HG03565 (cell line): ENCODE measurements at regions not wholly inside any gene's neighbourhood (a gene's known extent, or its start where the extent isn't known, plus 50 kb on each side); places are given as distances from the start of the nearest gene placed in this dataset.

ENCODE experiments used
- ATAC-seq: cut with Tn5 transposase; IDR thresholded peaks from one replicate; pipeline ENCODE4 v1.9.1; 2021; ENCODE audit warnings: mild to moderate bottlenecking, moderate library complexity; ENCODE audit not compliant: unreplicated experiment

DNA sequence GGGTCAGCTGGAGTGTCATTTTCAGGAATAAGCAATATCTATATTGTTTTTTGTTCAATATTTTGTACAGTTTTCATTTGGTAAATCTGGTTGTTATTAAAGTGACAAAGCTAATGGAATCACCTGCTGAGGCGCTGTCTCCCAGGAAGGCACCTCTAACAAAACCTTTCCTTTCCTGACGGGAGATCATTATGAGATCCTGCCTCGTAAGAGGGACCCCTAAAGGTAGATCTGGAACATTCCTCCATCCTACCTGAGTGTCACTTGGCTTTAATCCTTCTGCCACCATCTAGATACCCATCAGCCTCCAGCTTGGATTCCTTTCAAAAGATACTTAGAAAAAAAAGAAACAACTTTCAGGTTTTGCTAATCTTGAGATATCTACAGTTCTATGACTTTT is 157.7 kb downstream of the FAT3 start:
- ATAC-seq = no peak

DNA sequence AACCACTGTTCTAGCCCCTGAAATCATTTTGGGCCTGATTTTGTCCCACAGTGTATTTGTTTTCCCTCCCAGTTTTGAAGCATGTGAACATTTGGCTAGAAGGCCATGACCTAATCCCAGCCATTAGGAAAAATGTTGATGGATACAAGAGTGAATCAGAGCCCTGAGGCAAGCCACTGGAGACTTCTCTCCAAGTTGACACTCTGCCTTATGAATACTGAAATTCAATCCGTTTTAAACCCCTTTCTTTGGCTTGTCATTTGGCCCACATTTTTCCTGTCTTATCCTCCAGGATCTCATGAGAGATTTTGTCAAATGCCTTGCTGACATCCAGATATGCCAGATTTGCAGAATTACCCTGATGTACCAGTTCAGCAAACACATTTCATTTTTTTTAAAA is 158.8 kb downstream of the FAT3 start:
- ATAC-seq = no peak

DNA sequence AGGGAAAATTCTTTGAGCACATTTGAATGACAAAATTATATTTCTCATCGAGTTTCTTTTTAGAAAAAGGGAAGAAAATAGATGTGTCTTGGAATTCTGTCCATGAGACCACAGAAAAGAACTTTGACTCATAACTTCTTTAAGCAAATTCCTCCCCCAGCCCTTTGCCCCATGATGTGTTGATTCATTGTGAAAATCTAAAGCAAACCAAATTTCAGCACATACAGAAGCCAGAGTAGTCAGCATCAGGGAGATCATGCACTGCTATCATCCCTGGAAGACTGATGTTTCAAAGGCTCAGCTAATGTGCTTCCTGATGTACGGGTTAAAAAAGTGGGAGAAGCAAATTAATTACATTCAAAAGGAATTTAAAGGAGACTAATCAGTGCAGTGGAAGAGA is 159.7 kb downstream of the FAT3 start:
- no peak for ATAC-seq

DNA sequence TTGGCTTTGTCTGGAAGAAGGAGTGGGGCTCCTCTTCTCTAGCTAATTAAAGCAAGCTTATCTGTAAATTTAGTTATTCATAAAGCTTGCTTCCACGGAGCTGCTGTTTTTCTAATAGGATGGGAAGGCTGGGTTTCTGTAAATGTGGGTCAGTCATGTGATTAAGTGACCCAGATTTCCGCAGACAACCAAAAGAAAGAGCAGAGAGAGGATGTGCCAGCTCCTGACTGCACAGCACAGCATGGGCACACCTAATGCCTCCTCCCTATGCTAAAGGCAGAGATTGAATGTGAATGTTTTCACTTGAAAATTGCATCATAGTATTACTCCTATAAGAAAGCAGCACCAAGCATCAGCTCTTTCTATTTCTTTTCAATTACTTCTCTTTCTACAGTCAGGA is 160.2 kb downstream of the FAT3 start:
- no peak for ATAC-seq

DNA sequence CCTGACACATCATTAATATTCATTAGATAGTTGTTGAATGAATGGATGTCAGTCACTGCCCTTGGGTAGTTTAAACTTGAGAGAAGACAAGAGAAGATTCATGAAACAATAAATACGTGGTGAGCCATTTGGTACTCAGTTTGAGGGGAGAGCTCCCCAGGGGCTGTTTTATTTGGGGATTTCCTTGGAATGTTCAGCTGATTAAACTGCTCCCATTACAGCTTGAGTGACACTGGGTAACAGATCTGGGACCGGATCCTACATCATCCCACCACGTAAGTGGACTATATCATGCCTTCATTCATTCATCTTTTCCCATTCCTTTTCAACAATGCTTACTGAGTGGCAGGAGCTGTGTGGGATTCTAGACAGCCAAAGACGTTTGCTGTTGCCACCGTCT is 162.0 kb downstream of the FAT3 start:
- ATAC-seq = no peak

DNA sequence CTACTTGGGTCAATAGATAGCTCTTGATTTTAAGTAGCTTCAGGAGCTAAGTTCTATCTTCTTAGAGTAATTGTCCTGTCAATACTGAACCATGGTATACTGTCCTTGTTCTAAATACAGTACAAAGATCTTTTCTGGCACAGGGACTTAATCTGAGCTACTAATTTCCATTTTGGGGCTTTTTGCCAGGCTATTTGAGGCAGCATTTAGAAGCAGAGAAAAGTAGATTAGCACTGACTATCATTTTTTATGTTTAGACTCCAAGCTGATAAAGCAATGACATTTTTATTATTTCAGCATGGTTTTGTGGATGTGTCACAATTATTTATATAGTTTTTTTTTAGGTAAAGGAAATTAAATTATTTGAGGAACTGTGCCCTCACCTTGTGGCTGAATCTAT is 163.2 kb downstream of the FAT3 start:
- ATAC-seq = no peak

DNA sequence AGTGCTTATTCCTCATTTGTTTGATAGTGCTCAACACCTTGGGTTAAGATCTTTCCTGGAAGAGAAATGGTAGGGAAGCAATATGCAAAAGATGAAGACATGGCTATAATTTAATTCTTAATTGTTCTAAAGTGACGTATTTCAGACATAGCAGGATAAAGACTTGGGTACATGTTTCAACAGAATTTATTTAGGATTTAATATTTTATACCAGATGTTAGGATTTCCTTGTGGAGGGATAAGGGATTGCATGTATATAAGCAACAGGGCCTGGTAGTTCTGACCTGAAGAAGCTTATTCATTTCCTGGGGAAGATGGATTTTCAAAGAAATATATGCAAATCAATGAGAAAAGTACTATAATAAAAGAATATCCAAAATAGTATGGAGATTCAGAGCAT is 163.8 kb downstream of the FAT3 start:
- no peak for ATAC-seq

DNA sequence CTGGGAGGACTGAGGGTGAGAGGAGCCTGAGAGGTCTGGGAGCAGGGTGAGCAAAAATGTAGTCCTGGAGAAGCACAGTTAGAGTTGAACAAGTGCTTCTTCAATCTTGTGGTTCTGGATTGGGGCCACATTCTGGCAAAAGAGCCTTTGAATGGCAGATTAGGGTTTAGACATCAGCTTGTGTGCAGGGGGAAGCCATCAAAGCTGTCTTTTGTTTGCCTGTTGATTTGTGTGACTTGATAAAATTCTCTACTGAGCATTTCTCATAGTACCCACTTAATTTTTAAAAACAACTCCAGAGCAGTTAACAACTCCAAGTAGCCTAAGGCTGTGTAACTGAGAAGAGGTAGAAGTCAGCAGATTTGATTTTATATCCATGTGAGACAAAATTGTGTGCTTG is 166.2 kb downstream of the FAT3 start:
- no peak for ATAC-seq

DNA sequence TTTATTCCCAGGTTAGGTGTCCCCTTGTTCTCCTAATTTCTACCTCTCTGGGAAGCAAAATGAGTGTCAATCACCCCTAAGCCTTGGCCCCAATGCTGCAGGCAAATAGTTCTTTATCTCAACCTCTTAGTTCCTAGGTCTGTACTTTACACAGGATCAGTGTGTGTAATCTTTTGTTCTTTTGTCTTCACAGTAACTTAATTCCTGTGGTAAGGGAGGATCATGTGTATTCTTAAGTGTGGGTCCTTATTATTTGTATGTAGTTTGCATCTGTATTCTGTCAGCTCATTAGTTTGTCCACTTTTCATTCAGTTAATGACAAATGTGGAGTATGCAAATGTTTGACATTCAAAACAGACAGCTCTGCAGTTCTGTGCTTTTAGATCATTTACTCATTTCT is 166.7 kb downstream of the FAT3 start:
- no peak for ATAC-seq

DNA sequence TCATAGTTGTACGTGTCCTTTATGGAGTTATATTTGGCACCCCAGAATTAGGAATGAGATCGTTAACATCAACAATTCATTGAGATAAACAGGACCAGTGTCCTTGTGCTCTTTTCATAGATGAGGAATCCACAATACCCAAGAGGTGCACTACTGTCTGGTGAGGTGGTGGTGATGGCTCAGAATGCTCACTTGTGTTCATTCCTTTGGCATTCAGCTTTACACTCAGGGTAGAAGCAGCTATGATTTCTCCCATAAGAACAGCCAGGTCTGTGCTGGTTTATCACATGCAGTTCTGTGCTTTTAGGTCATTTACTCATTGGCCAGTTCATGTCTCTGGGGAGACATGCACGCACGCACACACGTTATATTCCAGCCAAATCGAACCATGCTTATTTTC is 167.2 kb downstream of the FAT3 start:
- ATAC-seq = no peak

DNA sequence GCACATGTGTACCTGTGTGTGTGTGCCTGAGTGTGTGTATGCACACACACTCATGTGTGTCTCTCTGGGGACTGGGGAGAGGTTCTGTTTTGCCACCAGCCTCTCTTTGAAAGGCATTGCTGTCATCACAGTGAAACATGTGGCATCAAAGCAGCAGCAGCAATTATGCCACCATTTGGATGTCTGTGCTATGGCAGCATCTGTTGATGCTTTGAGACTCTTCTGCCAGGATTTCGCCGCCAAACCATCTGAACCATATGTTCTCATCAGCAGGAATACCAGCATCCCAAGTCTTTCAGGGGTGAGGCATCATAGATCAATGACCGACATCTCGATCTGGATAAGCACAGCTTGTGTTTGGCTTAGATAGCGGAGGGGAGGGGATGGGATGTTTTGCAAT is 168.6 kb downstream of the FAT3 start:
- no peak for ATAC-seq

DNA sequence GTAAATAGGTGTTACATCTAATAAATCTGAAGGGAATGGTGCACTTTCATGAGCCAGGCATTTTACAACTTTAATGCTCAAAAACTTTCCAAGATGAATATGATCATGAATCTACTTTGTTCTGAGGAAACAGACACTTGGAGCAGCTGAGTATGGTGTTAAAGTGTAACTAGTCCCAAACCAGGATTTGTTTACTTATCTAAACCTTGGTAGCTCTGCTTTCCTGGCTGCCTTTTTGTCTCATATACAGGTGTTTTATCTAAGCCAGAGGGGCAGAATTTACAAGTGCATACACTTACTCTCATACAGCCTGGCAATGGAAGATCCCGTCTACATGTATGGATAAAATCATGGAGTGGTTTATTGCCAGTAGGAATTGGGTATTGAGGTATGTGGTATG is 171.5 kb downstream of the FAT3 start:
- no peak for ATAC-seq

DNA sequence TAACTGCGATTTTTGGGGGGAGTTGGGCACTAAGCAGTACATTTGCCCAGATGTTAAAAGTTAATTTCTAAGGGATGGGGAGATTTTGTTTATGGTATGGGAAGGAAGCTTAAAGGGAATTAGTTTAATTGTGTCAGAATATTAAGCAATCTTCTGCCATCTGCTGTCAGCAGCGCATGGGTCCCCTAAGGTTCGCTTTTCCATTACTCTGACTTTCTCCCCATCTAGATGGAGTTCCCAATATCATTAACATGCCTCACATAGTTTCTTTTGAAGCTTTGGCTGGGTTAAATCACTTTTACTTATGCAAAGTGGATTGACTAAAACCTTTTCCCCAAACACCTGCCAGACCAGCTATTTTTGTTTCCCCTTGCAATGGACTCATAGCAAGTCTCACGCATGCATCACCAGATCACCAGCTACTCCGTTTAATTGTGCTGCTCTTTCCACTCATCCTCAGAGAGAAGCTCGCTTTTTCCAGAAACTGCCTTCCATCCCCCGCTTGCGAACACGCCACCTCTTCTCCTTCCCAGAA is 172.7 kb downstream of the FAT3 start:
- ATAC-seq = no peak

DNA sequence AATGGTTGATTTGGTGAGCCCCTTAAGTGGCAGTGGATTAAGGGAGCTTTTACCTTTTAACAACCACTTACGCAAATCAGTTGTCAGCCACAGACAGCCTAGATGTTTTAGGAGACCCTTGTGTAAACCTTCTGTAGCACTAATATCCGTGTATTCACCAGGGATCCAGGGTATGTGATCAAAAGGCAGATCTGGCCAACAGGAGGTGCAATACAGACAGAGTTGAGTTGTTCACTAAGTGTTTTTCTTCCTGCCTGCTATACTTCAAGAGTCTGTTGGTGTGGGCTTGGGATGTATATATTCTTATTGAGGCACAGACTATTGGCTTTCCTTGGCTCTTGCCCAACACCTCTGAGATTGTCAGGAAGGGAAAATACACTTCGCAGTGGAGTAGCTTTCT is 175.1 kb downstream of the FAT3 start:
- no peak for ATAC-seq

DNA sequence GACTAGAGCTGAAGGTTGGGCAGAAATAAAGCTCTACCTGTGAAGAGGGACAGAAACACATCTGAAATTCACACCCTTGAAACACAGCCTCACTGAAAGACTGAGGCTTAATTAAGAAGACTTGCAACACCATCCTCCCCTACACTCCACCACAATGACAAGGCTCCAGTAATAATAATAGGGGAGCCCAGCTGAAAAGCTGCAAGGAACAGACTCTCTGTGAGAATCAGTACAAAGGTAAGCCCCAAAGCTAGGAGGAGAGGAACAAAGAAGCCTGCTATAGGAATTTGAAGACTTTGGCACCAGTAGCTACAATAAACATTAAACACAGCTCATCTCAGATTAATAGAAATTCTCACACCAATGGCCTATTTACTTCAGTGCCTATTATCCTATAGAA is 176.9 kb downstream of the FAT3 start:
- ATAC-seq = no peak

DNA sequence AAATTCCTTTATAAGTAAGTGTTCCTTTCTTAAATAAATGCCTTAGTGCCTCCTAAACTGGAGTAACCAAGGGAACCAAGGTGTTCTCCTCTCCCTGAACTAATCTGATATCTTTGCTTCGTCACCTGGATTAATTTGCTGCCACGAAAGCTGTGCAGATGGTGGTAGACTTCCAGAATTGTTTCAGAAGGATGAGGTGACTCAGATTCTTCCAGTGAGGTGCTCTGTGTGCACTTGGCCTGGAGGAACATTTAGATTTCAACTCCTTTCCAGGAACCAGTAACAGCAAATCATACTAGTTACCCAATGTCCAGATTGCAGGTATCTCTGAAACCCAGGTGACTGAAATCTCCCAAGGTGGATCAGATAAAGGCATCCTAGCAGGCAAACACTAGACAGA is 181.9 kb downstream of the FAT3 start:
- ATAC-seq = no peak

DNA sequence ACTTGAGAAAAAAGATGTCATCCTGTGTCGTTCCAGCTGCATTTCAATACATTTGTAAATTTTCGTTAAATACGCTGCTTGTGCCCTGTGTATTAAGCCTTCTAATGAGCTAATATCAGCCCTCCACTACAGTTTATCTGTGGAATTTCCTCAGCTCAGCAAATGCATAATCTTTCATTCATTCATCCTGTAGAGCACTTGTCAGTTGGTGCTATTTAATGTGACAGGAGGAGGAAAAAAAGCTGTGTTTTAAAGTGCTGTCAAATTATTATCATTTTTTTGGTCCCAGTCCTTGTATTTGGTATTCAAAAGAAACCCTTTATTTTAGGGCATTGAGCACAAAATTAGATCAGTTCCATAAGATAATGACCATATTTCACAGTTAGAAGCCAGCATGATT is 184.7 kb downstream of the FAT3 start:
- ATAC-seq = no peak

DNA sequence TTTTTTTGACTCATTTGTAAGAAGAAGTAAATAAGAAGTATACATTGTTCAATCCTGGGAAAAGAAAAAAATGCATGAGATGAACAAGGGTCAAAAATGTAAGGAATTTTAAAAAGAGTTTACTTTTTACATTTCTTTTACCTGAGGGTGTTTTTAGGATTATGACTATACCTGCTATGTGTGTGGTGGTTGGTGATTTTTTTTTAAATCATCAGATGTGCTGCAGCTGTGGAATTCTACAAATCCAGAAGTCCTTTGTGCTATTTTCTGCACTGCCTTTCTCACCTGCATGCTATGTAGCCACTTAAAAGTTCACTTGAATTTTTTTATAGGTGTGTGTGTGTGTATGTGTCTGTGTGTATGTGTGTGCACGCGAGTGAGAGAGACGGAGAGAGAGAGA is 185.3 kb downstream of the FAT3 start:
- ATAC-seq = no peak

DNA sequence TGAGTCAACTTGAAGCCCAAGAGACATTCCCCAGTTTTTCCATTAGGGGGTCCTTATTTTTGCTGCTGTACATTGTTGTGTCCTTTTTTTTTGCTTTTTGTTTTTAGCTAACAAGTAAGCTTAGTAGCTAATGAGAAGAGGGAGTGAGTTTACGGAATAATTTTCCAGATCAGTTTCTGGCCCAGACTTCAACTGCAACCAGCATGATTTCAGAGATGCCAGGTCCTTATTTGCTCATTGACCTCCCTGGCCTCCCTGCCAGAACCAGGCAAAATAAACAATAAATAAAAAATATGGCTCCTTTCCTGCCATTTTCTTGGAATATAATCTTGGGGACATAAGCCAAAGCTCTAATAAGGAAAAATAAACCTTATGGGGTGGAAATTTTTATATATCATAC is 185.9 kb downstream of the FAT3 start:
- ATAC-seq = no peak

DNA sequence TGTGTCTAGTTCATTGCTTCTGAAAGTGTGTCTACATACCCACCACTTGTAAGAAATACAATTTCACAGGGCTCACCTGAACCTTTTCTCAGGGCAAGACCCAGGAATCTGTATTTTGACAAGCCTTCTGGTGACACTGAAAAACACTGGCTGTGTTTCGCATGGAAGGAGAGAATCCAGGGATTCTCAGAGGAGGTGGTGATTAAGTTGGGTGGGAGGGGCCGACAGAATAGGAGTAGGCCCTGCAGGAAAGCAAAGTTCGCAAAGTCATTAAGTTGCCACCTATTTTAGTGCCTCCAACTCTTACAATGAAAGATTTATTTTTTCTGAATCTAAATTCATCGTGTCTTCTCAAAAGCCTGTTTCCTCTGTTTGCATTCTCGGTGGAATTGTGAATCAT is 186.8 kb downstream of the FAT3 start:
- no peak for ATAC-seq

DNA sequence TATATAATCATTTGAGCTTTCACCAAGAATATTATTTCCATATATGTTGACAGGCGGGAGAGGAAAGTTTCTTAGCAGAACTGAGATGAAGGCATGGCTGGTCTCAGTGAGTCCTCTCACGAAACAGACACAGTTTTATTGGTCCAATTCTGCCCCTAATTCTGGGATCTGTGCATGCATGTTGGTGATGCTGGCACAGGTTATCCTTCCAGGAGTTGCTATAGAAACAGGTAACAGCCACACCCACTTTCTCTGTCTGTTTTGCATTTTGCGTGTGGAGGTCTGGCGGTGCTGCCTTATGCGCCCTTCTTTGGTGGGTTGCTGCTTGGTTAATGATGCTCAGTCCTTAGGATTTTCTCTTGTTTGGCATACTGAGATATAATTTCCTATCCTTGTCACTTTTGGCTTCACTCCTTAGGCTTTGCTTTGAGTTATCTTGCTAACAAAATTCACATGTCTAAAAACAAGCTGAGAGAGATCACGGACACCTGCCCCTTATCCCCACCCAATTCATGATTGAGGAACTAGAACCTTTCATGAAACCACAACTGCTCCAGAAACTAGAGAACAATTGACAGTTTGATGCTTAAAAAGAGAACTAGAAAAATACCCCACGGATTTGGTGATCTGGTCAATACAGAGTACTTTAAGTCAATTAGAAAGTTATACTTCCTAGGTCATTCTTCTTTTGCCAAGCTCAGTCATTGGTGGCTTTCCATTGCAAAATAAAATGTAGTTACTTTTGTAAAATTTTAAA is 189.3 kb downstream of the FAT3 start:
- peak; percentile 87 for ATAC-seq

DNA sequence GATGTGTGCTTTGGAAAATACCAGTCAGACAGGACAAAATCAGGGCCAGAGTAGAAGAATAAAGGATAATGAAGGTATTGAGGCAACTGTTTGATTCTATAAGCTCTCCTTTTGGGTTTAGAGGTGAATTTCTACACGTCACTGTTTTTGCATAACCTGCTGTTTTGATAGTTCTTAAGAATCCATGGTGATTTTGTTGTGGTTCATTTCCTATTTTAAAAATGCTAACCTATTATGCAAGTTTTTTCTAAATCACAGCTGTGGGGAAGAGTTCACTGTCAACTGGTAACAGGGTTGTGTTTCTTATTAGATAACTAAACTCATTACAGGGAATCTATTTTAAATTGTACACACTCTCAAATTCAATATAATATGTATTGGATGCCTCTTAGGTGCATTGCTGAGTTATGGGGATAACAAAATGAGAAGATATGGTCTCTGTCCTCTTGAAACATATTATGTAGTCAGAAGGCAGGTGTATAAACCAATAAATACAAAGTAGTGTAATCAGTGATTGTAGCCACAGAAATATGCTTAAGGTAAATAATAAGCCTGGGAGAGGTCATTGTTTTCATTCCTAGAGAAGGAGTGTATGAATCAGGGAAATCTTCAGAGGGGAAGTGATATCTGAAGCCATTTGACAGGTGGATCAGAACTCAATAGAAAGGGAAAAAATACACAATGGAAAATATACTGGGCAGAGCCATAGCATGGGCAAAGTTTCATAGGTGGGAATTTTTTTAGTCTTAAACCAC is 192.5 kb downstream of the FAT3 start:
- ATAC-seq = no peak
